ENCODE measurements at regions not wholly inside any gene's neighbourhood (a gene's known extent, or its start where the extent isn't known, plus 50 kb on each side); places are given as distances from the start of the nearest gene placed in this dataset.

GRCh38 chr2:219759801-219760200 is 132.4 kb downstream of the SLC4A3 start:
- TF ChIP-seq CTCF (IDR thresholded peaks at IDR 0.05; ENCODE audit: insufficient read depth, low read depth, low read length) (no peak), EZH2 (IDR thresholded peaks at IDR 0.05; ENCODE audit: insufficient read depth, low read length) (no peak)
